ENCODE measurements at regions not wholly inside any gene's neighbourhood (a gene's known extent, or its start where the extent isn't known, plus 50 kb on each side); places are given as distances from the start of the nearest gene placed in this dataset.
"Not testable (repeated sequence)": the region's sequence is repeated elsewhere in the genome, so short reads cannot be mapped to it uniquely, and the experiment has no call there.

DNA sequence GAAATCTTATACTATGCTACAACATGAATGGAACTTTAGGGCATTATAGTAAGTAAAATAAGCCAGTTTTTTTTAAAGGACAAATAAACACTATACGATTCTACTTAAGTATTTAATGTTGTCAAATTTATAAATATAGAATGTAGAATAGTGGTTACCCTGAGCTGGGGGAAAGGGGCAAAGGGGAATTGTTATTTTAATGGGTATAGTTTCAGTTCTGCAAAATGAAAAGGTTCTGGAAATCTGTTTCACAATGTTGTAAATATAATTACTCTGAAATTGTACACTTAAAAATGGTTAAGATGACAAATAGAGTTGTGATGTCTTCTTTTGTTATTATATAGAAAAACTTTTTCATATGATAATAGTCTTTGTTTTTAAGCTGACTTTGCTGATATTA is 366.3 kb downstream of the MRPL39 start:
- no peak for DNase-seq (ENCODE audit: low read depth)

DNA sequence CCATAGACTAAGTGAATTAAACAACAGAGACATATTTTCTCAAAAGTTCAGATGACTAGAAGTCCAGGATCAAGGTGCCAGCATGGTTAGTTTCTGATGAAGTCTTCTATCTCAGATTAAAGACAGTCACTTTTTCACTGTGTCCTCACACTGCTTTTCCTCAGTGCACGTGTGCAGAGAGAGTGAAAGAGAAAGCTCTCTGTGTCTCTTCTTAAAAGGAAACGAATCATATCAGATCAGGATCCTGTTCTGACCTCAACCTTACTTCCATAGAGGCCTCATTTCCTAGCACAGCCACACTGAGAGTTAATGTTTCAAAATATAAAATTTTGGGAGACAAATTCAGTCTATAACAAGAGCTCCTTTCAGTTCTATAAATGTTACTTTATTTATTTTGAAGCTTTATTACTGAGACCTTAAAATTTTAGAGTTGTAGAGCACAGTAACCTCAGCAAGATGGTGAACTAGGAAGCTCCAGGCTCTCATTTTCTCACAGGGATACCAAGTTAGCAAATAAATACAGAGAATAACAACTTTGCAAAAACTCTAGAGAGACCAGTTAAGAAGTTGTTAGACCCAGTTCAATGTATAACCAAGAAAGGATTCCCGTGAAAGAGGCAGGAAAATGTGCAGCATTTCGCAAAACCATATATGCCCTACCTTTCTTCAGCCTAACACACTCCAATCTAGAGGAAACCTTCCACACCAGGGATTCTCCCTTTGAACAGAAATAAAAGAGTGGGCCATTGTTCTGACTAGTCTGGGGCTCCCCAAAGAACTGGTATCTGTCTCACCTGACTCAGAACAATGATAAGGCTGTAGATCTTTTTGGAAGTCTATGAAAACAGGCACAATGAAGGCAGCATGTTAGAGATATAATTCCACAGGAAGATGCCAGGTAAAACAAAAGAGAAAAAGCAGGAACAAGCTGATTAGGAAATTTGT is 372.2 kb downstream of the MRPL39 start:
- DNase-seq (ENCODE audit: low read depth) = no peak

- DNase-seq (ENCODE audit: low read depth) = no peak
Observed at GRCh38 chr21:25220954-25221353, 386.3 kb downstream of the MRPL39 start.

- DNase-seq (ENCODE audit: low read depth) = no peak
Observed at GRCh38 chr21:25220169-25220568, 387.1 kb downstream of the MRPL39 start.

DNA sequence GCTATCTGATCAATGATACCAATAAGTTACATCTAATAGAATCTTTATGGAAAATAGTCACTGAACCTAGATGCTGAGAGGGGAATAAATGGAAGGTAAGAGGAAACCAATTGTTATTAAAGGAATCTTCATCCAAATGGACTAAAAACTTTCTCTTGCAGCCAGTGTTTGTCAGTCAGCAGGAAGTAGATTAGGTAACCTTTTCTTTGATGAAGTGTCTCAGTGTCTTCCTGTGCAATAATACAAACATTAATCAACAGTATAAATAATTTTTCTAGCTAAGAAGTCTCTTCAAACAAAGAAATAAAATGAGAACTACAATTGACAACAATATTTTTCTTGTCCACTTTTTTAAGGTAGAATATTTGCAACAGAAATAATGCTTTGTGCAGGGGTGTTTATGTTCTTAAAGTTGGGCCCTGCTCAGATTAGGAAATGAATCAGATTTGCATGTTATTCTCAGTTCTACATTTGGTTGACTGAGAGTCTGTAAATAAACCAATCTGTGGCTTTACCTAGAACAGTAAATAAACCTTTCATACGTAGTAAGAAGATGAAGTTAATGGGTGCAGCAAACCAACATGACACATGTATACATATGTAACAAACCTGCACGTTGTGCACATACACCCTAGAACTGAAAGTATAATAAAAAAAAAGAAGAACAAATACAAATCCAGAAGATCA is 391.4 kb downstream of the MRPL39 start:
- DNase-seq (ENCODE audit: low read depth) = no peak

- DNase-seq (ENCODE audit: low read depth) = no peak
Observed at GRCh38 chr21:25214676-25215075, 392.6 kb downstream of the MRPL39 start.

GRCh38 chr21:25199944-25200343 is 407.3 kb downstream of the MRPL39 start:
- DNase-seq (ENCODE audit: low read depth) = no peak

DNA sequence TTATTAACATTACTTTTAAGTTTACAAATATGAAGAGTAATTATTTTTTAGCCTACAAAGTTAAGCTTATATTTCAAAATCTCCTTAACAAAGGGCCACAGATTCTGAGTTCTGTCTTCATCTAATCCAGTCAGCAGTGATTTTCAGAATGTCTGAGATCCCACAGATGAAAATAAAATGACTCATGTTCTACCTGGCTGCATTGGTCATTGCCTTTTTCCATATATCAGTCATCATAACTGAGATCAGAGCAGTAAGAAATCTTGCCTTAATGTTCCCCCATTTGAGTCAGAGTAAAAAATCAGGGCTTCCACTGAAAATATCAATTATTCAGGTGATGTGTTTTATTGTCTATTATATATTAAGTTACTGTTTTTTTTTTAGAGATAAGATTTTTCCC is 416.1 kb downstream of the MRPL39 start:
- no peak for DNase-seq (ENCODE audit: low read depth)

DNA sequence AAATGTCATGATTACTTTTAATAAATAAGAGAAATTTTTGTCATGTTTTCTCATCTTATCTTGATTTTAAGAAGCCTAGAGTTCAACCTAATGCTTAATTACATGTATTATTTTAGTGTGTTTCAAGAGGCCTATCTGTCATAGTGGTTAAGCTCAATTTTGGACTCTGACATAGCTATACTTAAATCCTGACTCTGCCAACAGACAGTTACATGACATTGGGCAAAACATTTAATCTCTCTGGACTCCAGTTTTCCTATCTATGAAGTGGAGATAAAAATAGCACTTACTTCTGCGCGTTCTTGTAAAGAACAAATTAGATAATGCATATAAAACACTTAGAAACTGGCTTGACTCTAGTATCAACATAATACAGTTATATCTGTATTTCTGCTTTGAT is 417.8 kb downstream of the MRPL39 start:
- DNase-seq (ENCODE audit: low read depth) = no peak

DNA sequence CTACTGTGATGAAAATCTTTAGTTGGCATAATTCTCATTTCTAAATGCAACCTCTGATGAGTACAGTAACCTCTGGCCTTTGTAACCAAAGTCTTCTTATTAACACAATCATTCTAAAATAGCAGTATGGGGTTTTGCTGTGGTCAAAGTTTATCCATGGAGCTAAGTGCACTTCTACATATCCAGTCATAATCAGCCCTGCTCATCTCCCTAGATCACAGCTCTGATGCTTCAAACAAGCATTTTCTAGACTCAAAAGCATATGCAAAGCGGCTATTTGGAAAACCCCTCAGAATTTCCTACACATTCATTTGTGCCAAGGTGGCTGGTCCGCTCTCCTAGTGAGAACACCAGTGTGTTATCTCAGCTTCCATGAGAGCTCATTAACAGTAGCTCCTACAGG is 418.6 kb downstream of the MRPL39 start:
- no peak for DNase-seq (ENCODE audit: low read depth)

- DNase-seq (ENCODE audit: low read depth) = no peak
Observed at GRCh38 chr21:25186273-25186672, 421.0 kb downstream of the MRPL39 start.

DNA sequence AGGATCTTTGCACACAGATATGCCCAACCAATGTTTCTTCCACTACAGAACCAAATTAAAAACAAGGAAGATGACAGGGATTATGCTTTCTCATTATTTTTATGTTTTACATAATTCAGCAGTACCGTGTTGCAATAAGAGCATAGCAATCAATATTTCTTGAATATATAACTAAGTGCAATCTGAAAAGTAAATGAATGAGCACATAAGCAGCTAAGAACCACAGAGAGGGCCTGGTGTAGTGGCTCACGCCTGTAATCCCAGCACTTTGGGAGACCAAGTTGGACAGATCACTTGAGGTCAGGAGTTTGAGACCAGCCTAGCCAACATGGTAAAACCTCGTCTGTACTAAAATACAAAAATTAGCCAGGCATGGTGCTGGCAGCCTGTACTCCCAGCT is 423.7 kb downstream of the MRPL39 start:
- no peak for DNase-seq (ENCODE audit: low read depth)

- DNase-seq (ENCODE audit: low read depth) = not testable (repeated sequence)
Observed at GRCh38 chr21:25181690-25182089, 425.6 kb downstream of the MRPL39 start.

DNA sequence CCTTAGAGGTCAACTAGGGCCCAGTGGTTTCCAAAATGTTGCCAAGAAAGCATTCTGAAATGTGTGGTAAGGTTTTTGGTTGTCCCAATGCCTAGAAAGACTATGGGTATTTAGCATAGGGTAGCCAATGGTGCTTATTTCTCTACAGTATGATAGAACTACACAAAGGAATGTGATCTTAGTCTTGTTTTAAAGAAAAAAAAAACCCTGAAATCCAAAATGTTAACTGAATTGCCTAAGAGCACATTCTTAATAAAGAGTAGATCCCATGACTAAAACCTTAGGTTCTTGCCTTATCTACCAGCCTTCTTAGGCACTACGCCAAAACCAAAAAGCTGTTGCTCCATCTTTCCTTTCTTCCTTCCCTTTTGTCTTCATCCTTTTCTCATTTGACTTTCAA is 428.2 kb downstream of the MRPL39 start:
- DNase-seq (ENCODE audit: low read depth) = no peak

DNA sequence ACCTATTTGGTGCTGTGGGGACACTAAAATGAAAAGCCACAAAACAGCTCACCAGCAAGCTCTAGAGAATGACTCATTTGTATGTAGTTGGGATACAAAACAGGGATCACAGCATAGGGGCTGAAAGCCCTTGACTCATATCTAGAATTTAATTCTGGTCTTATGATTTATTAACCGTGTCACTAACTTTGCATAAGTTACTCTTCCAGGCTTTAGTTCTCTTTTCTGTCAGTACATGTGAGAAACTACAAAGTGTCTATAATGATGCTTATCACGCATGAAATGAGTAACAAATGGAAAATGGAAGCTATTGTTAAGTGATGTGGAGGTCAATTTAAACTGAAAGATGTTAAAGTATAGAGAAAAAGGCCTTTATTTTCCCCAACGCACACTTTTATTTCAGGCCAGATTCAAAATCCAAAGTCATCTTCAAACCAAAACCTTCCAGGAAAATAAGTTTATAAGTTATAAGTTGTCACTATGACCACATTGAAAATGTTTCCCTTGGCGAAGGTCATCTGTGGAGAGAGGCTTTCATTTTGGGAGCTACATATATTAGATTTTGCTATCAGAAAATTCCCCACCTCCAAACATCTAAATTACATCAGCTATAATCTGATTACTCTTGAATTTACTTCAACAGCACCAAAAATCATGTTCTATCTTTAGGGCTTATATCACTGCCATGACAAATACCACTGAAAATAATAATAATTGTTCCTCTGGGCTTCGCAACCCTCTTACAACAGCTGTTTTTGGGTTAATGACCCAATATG is 430.5 kb downstream of the MRPL39 start:
- no peak for DNase-seq (ENCODE audit: low read depth)

- DNase-seq (ENCODE audit: low read depth) = no peak
Observed at GRCh38 chr21:25175938-25176337, 431.3 kb downstream of the MRPL39 start.

DNA sequence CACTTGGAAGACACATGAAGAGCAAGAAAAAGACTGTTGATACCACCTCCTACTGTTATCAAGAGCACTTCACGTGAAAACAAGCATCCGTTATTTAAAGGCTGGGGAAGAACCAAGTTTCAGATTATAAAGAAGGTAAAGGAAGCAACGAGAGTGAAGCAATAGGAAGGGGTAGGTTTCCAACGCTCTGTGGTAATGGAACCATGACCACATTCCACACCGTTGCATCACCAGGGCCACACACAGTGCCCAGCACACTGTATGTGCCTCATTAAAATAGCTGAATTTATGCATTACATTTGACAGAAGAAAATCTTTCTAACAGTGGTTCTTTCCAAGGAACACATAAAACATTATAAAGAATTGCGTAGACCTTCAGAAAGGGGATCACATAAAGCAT is 435.8 kb downstream of the MRPL39 start:
- DNase-seq (ENCODE audit: low read depth) = no peak

GRCh38 chr21:25170681-25171080 is 436.6 kb downstream of the MRPL39 start:
- DNase-seq (ENCODE audit: low read depth) = no peak

GRCh38 chr21:25169370-25169769 is 437.9 kb downstream of the MRPL39 start:
- no peak for DNase-seq (ENCODE audit: low read depth)

DNA sequence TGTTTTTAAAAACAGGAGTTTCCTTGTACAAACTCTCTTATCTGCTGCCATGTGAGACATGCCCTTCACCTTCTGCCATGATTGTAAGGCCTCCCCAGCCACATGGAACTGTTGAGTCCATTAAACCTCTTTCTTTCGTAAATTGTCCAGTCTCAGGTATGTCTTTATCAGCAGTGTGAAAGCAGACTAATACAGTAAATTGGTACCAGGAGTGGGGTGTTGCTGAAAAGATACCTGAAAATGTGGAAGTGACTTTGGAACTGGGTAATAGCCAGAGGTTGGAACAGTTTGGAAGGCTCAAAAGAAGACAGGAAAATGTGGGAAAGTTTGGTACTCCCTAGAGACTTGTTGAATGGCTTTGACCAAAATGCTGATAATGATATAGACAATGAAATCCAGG is 440.4 kb downstream of the MRPL39 start:
- DNase-seq (ENCODE audit: low read depth) = not testable (repeated sequence)

DNA sequence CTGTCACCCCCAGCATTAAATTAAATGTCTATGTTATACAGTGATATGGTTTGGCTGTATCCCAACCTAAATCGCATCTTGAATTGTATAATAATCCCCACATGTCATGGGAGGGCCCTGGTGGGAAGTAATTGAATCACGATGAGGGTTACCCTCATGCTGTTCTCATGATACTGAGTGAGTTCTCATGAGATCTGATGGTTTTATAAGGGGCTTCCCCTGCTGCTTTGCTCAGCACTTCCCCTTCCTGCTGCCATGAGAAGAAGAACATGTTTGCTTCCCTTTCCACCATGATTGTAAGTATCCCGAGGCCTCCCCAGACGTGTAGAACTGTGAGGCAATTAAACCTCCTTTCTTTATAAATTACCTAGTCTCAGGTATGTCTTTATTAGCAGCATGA is 445.7 kb downstream of the MRPL39 start:
- DNase-seq (ENCODE audit: low read depth) = no peak

- DNase-seq (ENCODE audit: low read depth) = not testable (repeated sequence)
Observed at GRCh38 chr21:25155020-25155419, 452.3 kb downstream of the MRPL39 start.

GRCh38 chr21:25149022-25149421 is 458.3 kb downstream of the MRPL39 start:
- no peak for DNase-seq (ENCODE audit: low read depth)
